GM19351 (cell line): ENCODE measurements at regions not wholly inside any gene's neighbourhood (a gene's known extent, or its start where the extent isn't known, plus 50 kb on each side); places are given as distances from the start of the nearest gene placed in this dataset.
"Not testable (repeated sequence)": the region's sequence is repeated elsewhere in the genome, so short reads cannot be mapped to it uniquely, and the experiment has no call there.

Experiments
- ATAC-seq: cut with Tn5 transposase; IDR thresholded peaks from one replicate; pipeline ENCODE4 v1.9.1; 2021; ENCODE audit warnings: mild to moderate bottlenecking, moderate library complexity; ENCODE audit not compliant: unreplicated experiment

GRCh38 chr2:87343347-87343746 lies 321.7 kb upstream of the PLGLB1 start:
- ATAC-seq, result not testable (repeated sequence)

GRCh38 chr2:87345283-87345682 lies 323.6 kb upstream of the PLGLB1 start:
- not testable (repeated sequence) for ATAC-seq

- not testable (repeated sequence) for ATAC-seq
These were observed 326.9 kb upstream of the PLGLB1 start for GRCh38 chr2:87348556-87348955.

GRCh38 chr2:87349006-87349405 lies 327.4 kb upstream of the PLGLB1 start:
- not testable (repeated sequence) for ATAC-seq

GRCh38 chr2:87352178-87352934 lies 330.7 kb upstream of the PLGLB1 start:
- ATAC-seq, result not testable (repeated sequence)

- not testable (repeated sequence) for ATAC-seq
These were observed 331.8 kb upstream of the PLGLB1 start for GRCh38 chr2:87353408-87353807.

- not testable (repeated sequence) for ATAC-seq
These were observed 332.5 kb upstream of the PLGLB1 start for GRCh38 chr2:87354102-87354501.

- ATAC-seq, result not testable (repeated sequence)
These were observed 338.6 kb upstream of the PLGLB1 start for GRCh38 chr2:87360250-87360649.

GRCh38 chr2:87360927-87361326 lies 339.3 kb upstream of the PLGLB1 start:
- not testable (repeated sequence) for ATAC-seq

- ATAC-seq, result not testable (repeated sequence)
These were observed 340.2 kb upstream of the PLGLB1 start for GRCh38 chr2:87361805-87362204.

- ATAC-seq, result not testable (repeated sequence)
These were observed 342.7 kb upstream of the PLGLB1 start for GRCh38 chr2:87364379-87364778.

GRCh38 chr2:87365038-87365437 lies 343.4 kb upstream of the PLGLB1 start:
- ATAC-seq, result not testable (repeated sequence)

GRCh38 chr2:87386063-87386560 lies 361.8 kb upstream of the PLGLB2 start:
- not testable (repeated sequence) for ATAC-seq

- not testable (repeated sequence) for ATAC-seq
These were observed 352.1 kb upstream of the PLGLB2 start for GRCh38 chr2:87395784-87396183.

GRCh38 chr2:87396551-87397265 lies 351.2 kb upstream of the PLGLB2 start:
- not testable (repeated sequence) for ATAC-seq

- not testable (repeated sequence) for ATAC-seq
These were observed 350.4 kb upstream of the PLGLB2 start for GRCh38 chr2:87397276-87398065.

- ATAC-seq, result not testable (repeated sequence)
These were observed 349.2 kb upstream of the PLGLB2 start for GRCh38 chr2:87398567-87399305.

- no peak for ATAC-seq
These were observed 346.1 kb upstream of the PLGLB2 start for GRCh38 chr2:87401726-87402345.

- no peak for ATAC-seq
These were observed 344.1 kb upstream of the PLGLB2 start for GRCh38 chr2:87403893-87404175.
